NB4 (cell line): ENCODE measurements at regions not wholly inside any gene's neighbourhood (a gene's known extent, or its start where the extent isn't known, plus 50 kb on each side); places are given as distances from the start of the nearest gene placed in this dataset.

ENCODE experiments used
- CTCF ChIP-seq: IDR thresholded peaks from one replicate; pipeline ENCODE4 v1.5.1; 2012; ENCODE audit warnings: low read depth, low read length
- MAX ChIP-seq: IDR thresholded peaks from 2 replicates; pipeline ENCODE4 v1.6.1; 2011; ENCODE audit warnings: low read depth, low read length
- POLR2A ChIP-seq: IDR thresholded peaks from 2 replicates; pipeline ENCODE4 v1.6.1; 2011; ENCODE audit warnings: mild to moderate bottlenecking; ENCODE audit not compliant: insufficient read length; ENCODE audit errors: extremely low read depth

GRCh38 chr1:78830321-78830720, 176.2 kb downstream of the ADGRL4 start:
- TF ChIP-seq CTCF (no peak), POLR2A (no peak), MAX (no peak)
